Esophagus muscularis mucosa (tissue), 4 donors: ENCODE measurements at regions not wholly inside any gene's neighbourhood (a gene's known extent, or its start where the extent isn't known, plus 50 kb on each side); places are given as distances from the start of the nearest gene placed in this dataset.
"Not testable (repeated sequence)": the region's sequence is repeated elsewhere in the genome, so short reads cannot be mapped to it uniquely, and the experiment has no call there.

Experiments used
- DNase-seq: peaks from one replicate; pipeline ENCODE4 v3.0.0-alpha.2; 2017; ENCODE audit errors: extremely low spot score
- H3K27ac ChIP-seq, 4 donors: fragments of 200-600 bp; sonication (generic); replicated peaks in 1 of 4; 1 replicate in 3 of 4; 2 replicates in 1 of 4; pipeline ENCODE4 v1.5.1; 2016 to 2019; ENCODE audit warnings: mild to moderate bottlenecking in 1 of 4
- H3K27me3 ChIP-seq, 4 donors: fragments of 200-600 bp; sonication (generic); one replicate each; pipeline versions ENCODE4 v1.5.1 to v1.6.0; 2016 to 2019
- H3K36me3 ChIP-seq, 4 donors: fragments of 200-600 bp; sonication (generic); one replicate each; pipeline ENCODE4 v1.5.1; 2016 to 2019
- H3K4me1 ChIP-seq, 4 donors: fragments of 200-600 bp; sonication (generic); one replicate each; pipeline ENCODE4 v1.5.1; 2016 to 2019
- H3K4me3 ChIP-seq, 4 donors: fragments of 200-600 bp; sonication (generic); 1 replicate in 2 of 4; 2 replicates in 2 of 4; pipeline ENCODE4 v1.5.1; 2016 to 2019; ENCODE audit warnings: mild to moderate bottlenecking in 4 of 4, moderate library complexity in 1 of 4
- H3K9me3 ChIP-seq, 4 donors: fragments of 200-600 bp; sonication (generic); 1 replicate in 3 of 4; 2 replicates in 1 of 4; pipeline ENCODE4 v1.5.1; 2016 to 2019
- CTCF ChIP-seq, 3 experiments: fragments of 200-600 bp in 2 of 3; fragments of 450-650 bp in 1 of 3; sonication (generic) in 2 of 3; IDR thresholded peaks; one replicate each; pipeline ENCODE4 v1.5.1; 2017 to 2019; ENCODE audit warnings: antibody characterized with exemption in 3 of 3, mild to moderate bottlenecking in 2 of 3, moderate library complexity in 1 of 3
- EP300 ChIP-seq: sonication (generic); formaldehyde crosslinking; IDR thresholded peaks from one replicate; pipeline ENCODE4 v1.6.1; 2017; ENCODE audit warnings: antibody characterized with exemption
- POLR2A ChIP-seq: fragments of 450-650 bp; IDR thresholded peaks from one replicate; pipeline ENCODE4 v1.6.1; 2017; ENCODE audit warnings: antibody characterized with exemption, moderate library complexity, mild to moderate bottlenecking, low read depth
- POLR2AphosphoS5 ChIP-seq, 2 donors: sonication (generic); formaldehyde crosslinking; IDR thresholded peaks; one replicate each; pipeline ENCODE4 v1.6.1; 2017; ENCODE audit warnings: antibody characterized with exemption in 2 of 2
- WGBS: methylation state at CpG from one replicate; pipeline ENCODE4 v1.1.5; 2018; 5-methylcytosine and 5-hydroxymethylcytosine counted together
- intact Hi-C: fragments of 100-400 bp; cut with DNase I; formaldehyde crosslinking; loops from one replicate; pipeline ENCODE4 v1.15.1; 2023

GRCh38 chr7:57775396-57776088, 325.6 kb downstream of the ZNF716 start:
- Histone ChIP-seq H3K36me3 (no peaks in the 10 kb centered on the region), H3K9me3 (peaks cover 0 to 4% (median 1%) of the 10 kb centered on the region in 4 donors), H3K27ac (no peak overlapping the region), H3K4me1 (no peaks in the 10 kb centered on the region), H3K27me3 (no peaks in the 10 kb centered on the region), H3K4me3 (no peak overlapping the region)
- TF ChIP-seq EP300 = no peak
- DNase-seq = peak; percentile 84
- intact Hi-C loops = no loop called here
- WGBS = 83% methylated on average over 17 of the region's 17 CpGs

DNA sequence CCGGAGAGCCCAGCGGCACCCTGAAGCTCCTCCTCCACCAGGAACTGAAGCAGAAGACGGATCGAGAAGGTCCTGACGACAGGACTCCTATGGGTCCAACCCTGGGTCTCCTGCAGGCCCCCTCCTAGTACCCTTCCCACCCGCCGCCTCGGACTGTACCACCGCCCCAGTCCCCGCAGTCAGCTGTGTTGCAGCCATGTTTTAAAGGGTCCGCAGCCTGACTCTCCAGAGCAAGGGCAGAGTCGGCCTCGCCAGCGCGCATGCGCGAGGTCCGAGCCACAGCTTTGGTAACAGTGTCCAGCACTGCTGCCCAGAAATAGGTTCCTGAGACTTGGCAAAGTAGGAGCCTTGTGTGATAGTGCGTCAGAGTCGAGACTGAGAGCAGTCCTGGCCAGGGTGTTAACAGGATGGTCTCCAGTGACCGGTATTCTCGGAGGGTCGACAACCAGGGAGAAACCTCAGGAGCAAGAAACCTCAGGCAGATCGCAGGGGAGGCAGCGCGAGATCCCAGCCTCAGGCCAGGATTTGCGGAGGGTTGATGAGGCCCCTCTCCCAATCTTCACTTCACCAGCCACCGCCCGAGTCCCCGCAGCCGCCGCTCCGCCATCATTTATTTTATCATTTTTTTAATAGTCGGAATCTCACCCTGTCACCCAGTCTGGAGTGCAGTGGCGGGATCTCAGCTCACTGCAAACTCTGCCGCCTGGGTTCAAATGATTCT, 326.3 kb downstream of the ZNF716 start:
- intact Hi-C loops, H3K4me1 ChIP-seq, H3K27me3 ChIP-seq, H3K9me3 ChIP-seq, H3K27ac ChIP-seq, H3K4me3 ChIP-seq, H3K36me3 ChIP-seq: not testable (repeated sequence)
- WGBS = 96% methylated on average over 29 of the region's 36 CpGs
- peak; percentile 70 for DNase-seq

- Histone ChIP-seq H3K27me3 (no peaks in the 10 kb centered on the region), H3K4me1 (no peaks in the 10 kb centered on the region), H3K36me3 (no peaks in the 10 kb centered on the region), H3K27ac (no peak overlapping the region), H3K9me3 (no peaks in the 10 kb centered on the region), H3K4me3 (no peak overlapping the region)
- no peak for TF ChIP-seq EP300
- TF ChIP-seq CTCF (IDR thresholded peaks at IDR 0.05) = no peak
- TF ChIP-seq POLR2A = no peak
- no peak for TF ChIP-seq POLR2AphosphoS5 (IDR thresholded peaks at IDR 0.05)
- WGBS = 78% methylated on average over 9 of the region's 10 CpGs
- DNase-seq = no peak
- intact Hi-C loops = no loop called here
Observed at GRCh38 chr7:57789130-57789529, 339.2 kb downstream of the ZNF716 start.

DNA sequence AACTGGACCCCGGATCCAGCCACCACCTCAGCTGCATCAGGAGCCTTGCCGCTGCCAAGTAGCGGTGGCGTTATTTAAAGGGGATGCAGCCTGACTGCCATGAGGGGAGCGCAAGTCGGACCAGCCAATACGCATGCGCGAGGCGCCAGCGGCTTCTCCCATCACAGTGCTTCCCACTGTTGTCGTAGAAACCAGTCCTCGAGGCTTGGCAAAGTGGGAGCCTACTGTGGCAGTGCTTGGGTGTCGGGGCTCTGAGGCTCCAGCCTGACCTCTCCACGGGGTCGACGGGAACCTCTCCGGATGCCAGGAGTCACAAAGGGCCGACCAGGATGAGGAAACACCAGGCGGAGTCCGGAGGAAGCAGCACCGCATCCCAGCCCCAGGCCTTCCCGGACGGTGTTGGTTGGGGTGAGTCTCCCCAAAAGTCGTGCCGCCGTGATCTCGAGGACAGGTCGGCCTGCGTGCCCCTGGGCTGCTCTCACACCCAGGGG, 369.6 kb downstream of the ZNF716 start:
- peaks cover 0 to 7% (median 0%) of the 10 kb centered on the region in 4 donors for H3K9me3 ChIP-seq
- H3K27ac ChIP-seq = no peak overlapping the region
- 81% methylated on average over 23 of the region's 30 CpGs for WGBS
- no peak overlapping the region for H3K4me3 ChIP-seq
- H3K4me1 ChIP-seq = no peaks in the 10 kb centered on the region
- no peak for DNase-seq
- TF ChIP-seq EP300 (no peak), POLR2A (no peak), CTCF (IDR thresholded peaks at IDR 0.05) (no peak)
- no peaks in the 10 kb centered on the region for H3K36me3 ChIP-seq
- intact Hi-C loops = no loop called here
- H3K27me3 ChIP-seq = no peaks in the 10 kb centered on the region

DNA sequence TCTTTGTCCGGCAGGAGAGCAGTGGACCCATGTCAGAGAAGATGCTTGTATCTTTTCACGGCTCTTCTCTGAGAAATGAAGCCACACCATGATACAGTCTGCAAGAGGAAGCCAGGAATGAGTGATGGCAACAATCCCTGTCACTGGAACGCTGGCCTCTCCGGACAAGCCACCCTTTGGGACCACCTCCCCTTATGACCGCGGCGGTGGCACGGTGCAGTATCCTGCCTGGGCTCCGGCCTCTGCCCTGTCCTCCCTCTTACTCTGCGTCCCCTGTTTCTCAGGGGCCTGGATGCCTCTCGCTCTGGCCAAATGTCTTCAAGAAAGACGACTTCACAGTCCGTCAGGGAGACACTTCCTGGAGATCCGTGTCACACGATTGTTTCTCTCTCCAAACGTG, 370.5 kb downstream of the ZNF716 start:
- no peak overlapping the region for H3K27ac ChIP-seq
- H3K4me1 ChIP-seq = no peaks in the 10 kb centered on the region
- 82% methylated on average over 16 of the region's 16 CpGs for WGBS
- DNase-seq = no peak
- intact Hi-C loops = no loop called here
- TF ChIP-seq CTCF (IDR thresholded peaks at IDR 0.05) = no peak
- no peak for TF ChIP-seq POLR2AphosphoS5 (IDR thresholded peaks at IDR 0.05)
- TF ChIP-seq EP300 = no peak
- no peak for TF ChIP-seq POLR2A
- peaks cover 0 to 7% (median 0%) of the 10 kb centered on the region in 4 donors for H3K9me3 ChIP-seq
- H3K36me3 ChIP-seq = no peaks in the 10 kb centered on the region
- no peaks in the 10 kb centered on the region for H3K27me3 ChIP-seq
- H3K4me3 ChIP-seq = no peak overlapping the region
